ENCODE measurements at regions not wholly inside any gene's neighbourhood (a gene's known extent, or its start where the extent isn't known, plus 50 kb on each side); places are given as distances from the start of the nearest gene placed in this dataset.

DNA sequence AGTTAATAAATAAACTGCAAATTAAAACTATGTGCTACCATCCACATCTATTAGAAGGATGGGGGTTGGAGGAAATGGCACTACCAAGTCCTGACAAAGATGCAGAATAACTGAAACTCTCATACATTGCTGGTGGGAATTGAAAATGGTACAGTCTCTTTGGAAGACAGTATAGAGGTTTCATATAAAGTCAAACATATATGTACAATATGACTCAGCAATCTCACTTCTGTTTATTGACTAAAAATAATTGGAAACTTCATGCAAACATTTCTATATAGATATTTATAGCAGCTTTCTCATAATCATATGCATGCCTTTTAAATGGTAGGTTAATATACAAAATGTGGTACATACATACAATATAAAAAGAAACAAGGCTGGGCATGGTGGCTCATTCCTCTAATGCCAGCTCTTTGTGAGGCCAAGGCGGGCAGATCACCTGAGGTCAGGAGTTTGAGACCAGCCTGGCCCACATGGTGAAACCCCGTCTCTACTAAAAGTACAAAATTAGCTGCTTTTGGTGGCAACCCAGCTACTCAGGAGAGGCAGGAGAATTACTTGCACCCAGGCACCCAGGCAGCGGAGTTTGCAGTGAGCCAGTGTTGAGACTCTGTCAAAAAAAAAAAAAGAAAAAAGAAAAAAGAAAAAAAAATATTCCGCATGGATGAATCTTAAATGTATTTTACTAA, 225.0 kb upstream of the CXXC4 start:
- intact Hi-C loops (cut with micrococcal nuclease): no loop called here
- Histone ChIP-seq H2AFZ (ENCODE audit: insufficient read depth, low read depth, low read length, poor library complexity, severe bottlenecking) (no peak overlapping the region), H3K79me2 (ENCODE audit: insufficient read depth, low read length) (no peaks in the 10 kb centered on the region), H3K9me3 (replicated peaks in 1 of 2; ENCODE audit: control insufficient read depth in 1 of 2, insufficient read depth in 1 of 2, low read length in 2 of 2) (no peaks in the 10 kb centered on the region), H3K4me2 (replicated peaks; ENCODE audit: extremely low read depth, low read length, poor library complexity, severe bottlenecking) (no peak overlapping the region), H3K27me3 (ENCODE audit: control insufficient read depth in 2 of 2, insufficient read depth in 2 of 2, low read length in 2 of 2) (no peaks in the 10 kb centered on the region), H3K4me3 (replicated peaks in 1 of 3; ENCODE audit: low read depth in 2 of 3, low read length in 3 of 3) (no peak overlapping the region), H4K20me1 (ENCODE audit: insufficient read depth, low read length) (no peaks in the 10 kb centered on the region), H3K36me3 (replicated peaks in 1 of 2; ENCODE audit: control insufficient read depth in 1 of 2, insufficient read depth in 2 of 2, low read length in 2 of 2) (no peaks in the 10 kb centered on the region), H3K9ac (ENCODE audit: insufficient read depth, low read length, poor library complexity, severe bottlenecking) (no peak overlapping the region), H3K4me1 (ENCODE audit: control insufficient read depth in 1 of 2, insufficient read depth in 2 of 2, low read length in 2 of 2) (no peaks in the 10 kb centered on the region), H3K27ac (ENCODE audit: low read depth in 1 of 2, low read length in 2 of 2) (no peak overlapping the region)
- WGBS (ENCODE audit: insufficient coverage): 80% methylated on average over 1 of the region's 4 CpGs
- H3K4me3 Mint-ChIP-seq: no peak overlapping the region
- H3K9me3 Mint-ChIP-seq: peaks cover 0 to 1% (median 0%) of the 10 kb centered on the region in 7 donors
- no peaks in the 10 kb centered on the region for H3K4me1 Mint-ChIP-seq
- no peak overlapping the region for H3K27ac Mint-ChIP-seq
- H3K27me3 Mint-ChIP-seq (ENCODE audit: low read depth in 3 of 3): peaks cover 0 to 4% (median 0%) of the 10 kb centered on the region in 3 donors
- TF ChIP-seq, protein P1, sequence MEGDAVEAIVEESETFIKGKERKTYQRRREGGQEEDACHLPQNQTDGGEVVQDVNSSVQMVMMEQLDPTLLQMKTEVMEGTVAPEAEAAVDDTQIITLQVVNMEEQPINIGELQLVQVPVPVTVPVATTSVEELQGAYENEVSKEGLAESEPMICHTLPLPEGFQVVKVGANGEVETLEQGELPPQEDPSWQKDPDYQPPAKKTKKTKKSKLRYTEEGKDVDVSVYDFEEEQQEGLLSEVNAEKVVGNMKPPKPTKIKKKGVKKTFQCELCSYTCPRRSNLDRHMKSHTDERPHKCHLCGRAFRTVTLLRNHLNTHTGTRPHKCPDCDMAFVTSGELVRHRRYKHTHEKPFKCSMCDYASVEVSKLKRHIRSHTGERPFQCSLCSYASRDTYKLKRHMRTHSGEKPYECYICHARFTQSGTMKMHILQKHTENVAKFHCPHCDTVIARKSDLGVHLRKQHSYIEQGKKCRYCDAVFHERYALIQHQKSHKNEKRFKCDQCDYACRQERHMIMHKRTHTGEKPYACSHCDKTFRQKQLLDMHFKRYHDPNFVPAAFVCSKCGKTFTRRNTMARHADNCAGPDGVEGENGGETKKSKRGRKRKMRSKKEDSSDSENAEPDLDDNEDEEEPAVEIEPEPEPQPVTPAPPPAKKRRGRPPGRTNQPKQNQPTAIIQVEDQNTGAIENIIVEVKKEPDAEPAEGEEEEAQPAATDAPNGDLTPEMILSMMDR (IDR thresholded peaks at IDR 0.05): no peak
- DNase-seq: no peak
- no peaks in the 10 kb centered on the region for H3K36me3 Mint-ChIP-seq

GRCh38 chr4:104722467-104722866, 227.8 kb upstream of the CXXC4 start:
- H3K9me3 Mint-ChIP-seq: peaks cover 0 to 6% (median 3%) of the 10 kb centered on the region in 7 donors
- Histone ChIP-seq H3K79me2 (ENCODE audit: insufficient read depth, low read length) (no peaks in the 10 kb centered on the region), H3K27ac (ENCODE audit: low read depth in 1 of 2, low read length in 2 of 2) (no peak overlapping the region), H2AFZ (ENCODE audit: insufficient read depth, low read depth, low read length, poor library complexity, severe bottlenecking) (no peak overlapping the region), H3K9ac (ENCODE audit: insufficient read depth, low read length, poor library complexity, severe bottlenecking) (no peak overlapping the region), H3K4me3 (replicated peaks in 1 of 3; ENCODE audit: low read depth in 2 of 3, low read length in 3 of 3) (no peak overlapping the region), H3K36me3 (replicated peaks in 1 of 2; ENCODE audit: control insufficient read depth in 1 of 2, insufficient read depth in 2 of 2, low read length in 2 of 2) (no peaks in the 10 kb centered on the region), H3K9me3 (replicated peaks in 1 of 2; ENCODE audit: control insufficient read depth in 1 of 2, insufficient read depth in 1 of 2, low read length in 2 of 2) (no peaks in the 10 kb centered on the region), H3K4me1 (ENCODE audit: control insufficient read depth in 1 of 2, insufficient read depth in 2 of 2, low read length in 2 of 2) (no peaks in the 10 kb centered on the region), H3K4me2 (replicated peaks; ENCODE audit: extremely low read depth, low read length, poor library complexity, severe bottlenecking) (no peak overlapping the region), H3K27me3 (ENCODE audit: control insufficient read depth in 2 of 2, insufficient read depth in 2 of 2, low read length in 2 of 2) (no peaks in the 10 kb centered on the region), H4K20me1 (ENCODE audit: insufficient read depth, low read length) (no peaks in the 10 kb centered on the region)
- H3K4me1 Mint-ChIP-seq: no peaks in the 10 kb centered on the region
- no peak for DNase-seq
- no peak overlapping the region for H3K27ac Mint-ChIP-seq
- H3K27me3 Mint-ChIP-seq (ENCODE audit: low read depth in 3 of 3): no peaks in the 10 kb centered on the region
- no peaks in the 10 kb centered on the region for H3K36me3 Mint-ChIP-seq
- intact Hi-C loops (cut with micrococcal nuclease): no loop called here
- no CpG with 5 or more reads among the region's 1 CpG for WGBS (ENCODE audit: insufficient coverage)
- TF ChIP-seq, protein P1 (IDR thresholded peaks at IDR 0.05): no peak
- no peak overlapping the region for H3K4me3 Mint-ChIP-seq
